Suprapubic skin (tissue), 4 donors: ENCODE measurements at regions not wholly inside any gene's neighbourhood (a gene's known extent, or its start where the extent isn't known, plus 50 kb on each side); places are given as distances from the start of the nearest gene placed in this dataset.
"Not testable (repeated sequence)": the region's sequence is repeated elsewhere in the genome, so short reads cannot be mapped to it uniquely, and the experiment has no call there.

ENCODE experiments used
- DNase-seq, 2 donors: peaks; one replicate each; pipeline ENCODE4 v3.0.0-alpha.2; 2019; ENCODE audit warnings: low spot score in 2 of 2
- H3K27ac ChIP-seq: fragments of 200-600 bp; sonication (generic); one replicate; pipeline ENCODE4 v1.5.1; 2019
- H3K27me3 ChIP-seq: fragments of 200-600 bp; sonication (generic); one replicate; pipeline ENCODE4 v1.5.1; 2019
- H3K36me3 ChIP-seq: fragments of 200-600 bp; sonication (generic); one replicate; pipeline ENCODE4 v1.5.1; 2019
- H3K4me1 ChIP-seq: fragments of 200-600 bp; sonication (generic); one replicate; pipeline ENCODE4 v1.5.1; 2019
- H3K4me3 ChIP-seq: fragments of 200-600 bp; sonication (generic); one replicate; pipeline ENCODE4 v1.5.1; 2019; ENCODE audit warnings: mild to moderate bottlenecking
- H3K9me3 ChIP-seq: fragments of 200-600 bp; sonication (generic); one replicate; pipeline ENCODE4 v1.5.1; 2019
- EP300 ChIP-seq: sonication (generic); formaldehyde crosslinking; IDR thresholded peaks from one replicate; pipeline ENCODE4 v1.6.1; 2017; ENCODE audit warnings: antibody characterized with exemption
- POLR2A ChIP-seq, 2 donors: fragments of 450-650 bp; IDR thresholded peaks; one replicate each; pipeline ENCODE4 v1.6.1; 2017; ENCODE audit warnings: antibody characterized with exemption in 2 of 2, mild to moderate bottlenecking in 2 of 2, moderate library complexity in 2 of 2
- POLR2AphosphoS5 ChIP-seq, 3 donors: sonication (generic); formaldehyde crosslinking; IDR thresholded peaks; one replicate each; pipeline ENCODE4 v1.6.1; 2017; ENCODE audit warnings: antibody characterized with exemption in 3 of 3
- WGBS: methylation state at CpG from one replicate; pipeline ENCODE4 v1.1.5; 2018; 5-methylcytosine and 5-hydroxymethylcytosine counted together
- TF ChIP-seq, protein P1 (sequence below), 2 donors: fragments of 200-600 bp in 1 of 2; fragments of 450-650 bp in 1 of 2; sonication (generic) in 1 of 2; IDR thresholded peaks; one replicate each; pipeline ENCODE4 v1.5.1; 2016 to 2019; ENCODE audit warnings: antibody characterized with exemption in 2 of 2, mild to moderate bottlenecking in 1 of 2, moderate library complexity in 1 of 2

DNA sequence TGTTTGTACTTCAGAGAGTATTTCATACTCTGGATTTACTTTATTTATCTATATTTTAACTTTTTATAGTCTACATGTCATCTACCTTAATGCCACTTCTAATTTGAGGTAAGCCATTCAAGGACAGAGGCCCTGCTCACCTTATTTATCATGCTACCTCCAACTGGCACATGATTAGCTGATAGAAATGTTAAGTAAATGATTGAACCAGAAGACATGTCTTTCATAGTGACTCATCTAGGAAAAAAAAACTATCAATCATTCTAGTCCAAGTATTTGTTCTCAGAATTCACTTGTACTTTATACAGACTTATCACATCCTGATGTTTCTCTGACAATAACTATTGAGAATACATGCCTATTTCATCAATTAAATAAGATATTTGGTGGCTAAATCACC lies 856.3 kb downstream of the XPNPEP1 start:
- no peak overlapping the region for H3K27ac ChIP-seq
- no peak for DNase-seq
- TF ChIP-seq POLR2AphosphoS5 (IDR thresholded peaks at IDR 0.05): no peak
- TF ChIP-seq POLR2A (IDR thresholded peaks at IDR 0.05): no peak
- TF ChIP-seq EP300: no peak
- TF ChIP-seq, protein P1, sequence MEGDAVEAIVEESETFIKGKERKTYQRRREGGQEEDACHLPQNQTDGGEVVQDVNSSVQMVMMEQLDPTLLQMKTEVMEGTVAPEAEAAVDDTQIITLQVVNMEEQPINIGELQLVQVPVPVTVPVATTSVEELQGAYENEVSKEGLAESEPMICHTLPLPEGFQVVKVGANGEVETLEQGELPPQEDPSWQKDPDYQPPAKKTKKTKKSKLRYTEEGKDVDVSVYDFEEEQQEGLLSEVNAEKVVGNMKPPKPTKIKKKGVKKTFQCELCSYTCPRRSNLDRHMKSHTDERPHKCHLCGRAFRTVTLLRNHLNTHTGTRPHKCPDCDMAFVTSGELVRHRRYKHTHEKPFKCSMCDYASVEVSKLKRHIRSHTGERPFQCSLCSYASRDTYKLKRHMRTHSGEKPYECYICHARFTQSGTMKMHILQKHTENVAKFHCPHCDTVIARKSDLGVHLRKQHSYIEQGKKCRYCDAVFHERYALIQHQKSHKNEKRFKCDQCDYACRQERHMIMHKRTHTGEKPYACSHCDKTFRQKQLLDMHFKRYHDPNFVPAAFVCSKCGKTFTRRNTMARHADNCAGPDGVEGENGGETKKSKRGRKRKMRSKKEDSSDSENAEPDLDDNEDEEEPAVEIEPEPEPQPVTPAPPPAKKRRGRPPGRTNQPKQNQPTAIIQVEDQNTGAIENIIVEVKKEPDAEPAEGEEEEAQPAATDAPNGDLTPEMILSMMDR (IDR thresholded peaks at IDR 0.05): no peak
- H3K4me1 ChIP-seq: no peaks in the 10 kb centered on the region
- H3K4me3 ChIP-seq: no peak overlapping the region
- H3K9me3 ChIP-seq: no peaks in the 10 kb centered on the region
- no peaks in the 10 kb centered on the region for H3K36me3 ChIP-seq
- H3K27me3 ChIP-seq: no peaks in the 10 kb centered on the region

DNA sequence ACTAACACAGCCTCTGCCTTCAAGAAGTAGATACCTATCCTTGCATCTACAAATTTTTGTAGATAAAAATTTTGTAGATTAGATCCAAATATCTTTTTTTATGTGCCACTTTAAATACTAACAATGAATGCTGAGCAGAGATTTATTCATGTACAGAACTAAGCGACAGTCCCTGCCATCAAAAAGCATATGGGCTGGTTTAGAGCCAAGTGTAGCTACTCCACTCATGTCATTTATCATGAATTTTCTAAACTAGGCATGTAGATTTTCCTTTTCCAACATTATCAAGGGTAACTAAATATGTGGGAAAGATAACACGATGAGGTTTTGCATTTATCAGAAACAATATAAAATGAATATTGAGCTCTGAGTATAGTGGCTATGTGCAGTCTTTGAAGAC lies 857.5 kb downstream of the XPNPEP1 start:
- no peaks in the 10 kb centered on the region for H3K4me1 ChIP-seq
- no peaks in the 10 kb centered on the region for H3K36me3 ChIP-seq
- WGBS: 48% methylated on average over 2 of the region's 2 CpGs
- TF ChIP-seq, protein P1 (IDR thresholded peaks at IDR 0.05): no peak
- no peaks in the 10 kb centered on the region for H3K27me3 ChIP-seq
- H3K4me3 ChIP-seq: no peak overlapping the region
- no peak overlapping the region for H3K27ac ChIP-seq
- no peak for DNase-seq
- H3K9me3 ChIP-seq: no peaks in the 10 kb centered on the region

DNA sequence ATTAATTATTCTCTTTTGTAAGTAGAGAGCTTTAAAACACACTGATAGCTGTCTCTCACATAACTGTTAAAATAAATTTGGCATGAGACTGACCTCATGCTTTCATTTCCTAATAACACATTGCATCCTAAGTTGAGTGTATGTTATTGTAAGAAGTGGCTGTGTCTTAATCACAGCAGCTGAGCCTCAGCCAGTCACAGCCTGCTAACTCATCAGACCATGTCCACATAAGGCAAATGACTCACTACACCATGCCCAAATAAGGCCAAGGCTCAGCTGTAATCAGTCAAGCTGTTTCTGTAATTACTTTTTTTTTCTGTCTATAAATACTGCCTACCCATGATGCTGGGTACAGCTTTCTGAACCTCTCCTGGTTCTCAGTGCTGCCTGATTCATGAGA lies 860.9 kb downstream of the XPNPEP1 start:
- Histone ChIP-seq H3K4me3 (no peak overlapping the region), H3K27ac (no peak overlapping the region), H3K4me1 (no peaks in the 10 kb centered on the region), H3K27me3 (no peaks in the 10 kb centered on the region), H3K9me3 (no peaks in the 10 kb centered on the region), H3K36me3 (no peaks in the 10 kb centered on the region)
- TF ChIP-seq, protein P1 (IDR thresholded peaks at IDR 0.05): no peak
- no peak for TF ChIP-seq EP300
- TF ChIP-seq POLR2AphosphoS5 (IDR thresholded peaks at IDR 0.05): no peak
- no peak for TF ChIP-seq POLR2A (IDR thresholded peaks at IDR 0.05)
- no peak for DNase-seq

DNA sequence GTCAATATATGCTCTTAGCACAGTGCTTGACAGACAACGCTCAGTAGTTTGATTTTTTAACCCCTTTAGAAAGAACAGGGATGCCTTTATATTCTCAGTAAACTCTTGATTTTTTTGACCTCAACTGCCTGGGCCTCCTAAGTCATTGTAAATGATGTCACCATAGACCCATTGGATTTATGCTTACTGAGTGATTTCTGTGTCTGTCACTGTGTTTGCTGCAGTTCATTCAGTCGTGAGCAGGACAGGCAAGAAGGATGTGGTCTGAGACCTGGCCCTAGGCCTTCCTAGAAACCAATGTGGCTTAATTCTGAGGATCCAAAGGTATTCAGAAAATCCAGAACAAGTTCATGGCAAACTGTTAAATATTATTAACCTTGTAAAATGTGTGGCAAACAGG lies 868.1 kb downstream of the XPNPEP1 start:
- H3K9me3 ChIP-seq: no peaks in the 10 kb centered on the region
- no peaks in the 10 kb centered on the region for H3K4me1 ChIP-seq
- no peaks in the 10 kb centered on the region for H3K27me3 ChIP-seq
- TF ChIP-seq, protein P1 (IDR thresholded peaks at IDR 0.05): no peak
- no peak for TF ChIP-seq POLR2A (IDR thresholded peaks at IDR 0.05)
- no peak for TF ChIP-seq POLR2AphosphoS5 (IDR thresholded peaks at IDR 0.05)
- TF ChIP-seq EP300: no peak
- H3K36me3 ChIP-seq: no peaks in the 10 kb centered on the region
- no peak overlapping the region for H3K4me3 ChIP-seq
- 68% methylated on average over 2 of the region's 2 CpGs for WGBS
- DNase-seq: no peak
- no peak overlapping the region for H3K27ac ChIP-seq

DNA sequence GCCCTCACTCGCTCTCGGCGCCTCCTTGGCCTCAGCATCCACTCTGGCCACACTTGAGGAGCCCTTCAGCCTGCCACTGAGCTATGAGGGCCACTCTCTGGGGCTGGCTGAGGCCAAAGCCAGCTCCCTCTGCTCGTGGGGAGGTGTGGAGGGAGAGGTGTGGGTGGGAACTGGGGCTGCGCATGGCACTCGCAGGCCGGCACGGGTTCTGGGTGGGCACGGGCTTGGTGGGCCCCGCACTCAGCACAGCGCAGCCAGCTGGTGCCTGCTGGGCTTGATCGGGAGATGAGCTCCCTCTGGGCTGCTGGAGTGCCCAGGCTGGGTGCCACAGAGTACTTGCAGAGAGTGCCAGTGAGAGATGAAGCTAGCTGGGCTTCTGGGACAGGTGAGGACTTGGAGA lies 875.5 kb downstream of the XPNPEP1 start:
- peak in 1 of 2 donors; percentile 46 for DNase-seq
- no peaks in the 10 kb centered on the region for H3K27me3 ChIP-seq
- no peak overlapping the region for H3K4me3 ChIP-seq
- no peaks in the 10 kb centered on the region for H3K4me1 ChIP-seq
- 95% methylated on average over 9 of the region's 12 CpGs for WGBS
- H3K36me3 ChIP-seq: no peaks in the 10 kb centered on the region
- TF ChIP-seq POLR2AphosphoS5 (IDR thresholded peaks at IDR 0.05) (no peak), EP300 (no peak), POLR2A (IDR thresholded peaks at IDR 0.05) (no peak)
- TF ChIP-seq, protein P1 (IDR thresholded peaks at IDR 0.05): no peak
- peaks cover 1% of the 10 kb centered on the region for H3K9me3 ChIP-seq
- H3K27ac ChIP-seq: no peak overlapping the region

DNA sequence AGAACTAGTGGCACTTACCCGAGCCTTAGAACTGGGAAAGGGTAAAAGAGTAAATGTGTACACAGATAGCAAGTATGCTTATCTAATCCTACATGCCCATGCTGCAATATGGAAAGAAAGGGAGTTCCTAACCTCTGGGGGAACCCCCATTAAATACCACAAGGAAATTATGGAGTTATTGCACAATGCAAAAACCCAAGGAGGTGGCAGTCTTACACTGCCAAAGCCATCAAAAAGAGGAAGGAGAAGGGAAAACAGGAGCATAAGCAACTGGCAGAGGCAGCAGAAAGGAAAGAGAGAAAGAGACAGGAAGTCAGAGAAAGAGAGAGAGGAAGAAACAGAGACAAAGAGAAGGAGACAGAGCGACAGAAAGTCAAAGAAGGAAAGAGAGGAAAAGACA lies 876.9 kb downstream of the XPNPEP1 start:
- H3K27ac ChIP-seq, H3K4me3 ChIP-seq, H3K27me3 ChIP-seq, H3K36me3 ChIP-seq, H3K9me3 ChIP-seq, DNase-seq, H3K4me1 ChIP-seq: not testable (repeated sequence)
- 76% methylated on average over 2 of the region's 2 CpGs for WGBS
